ENCODE measurements at regions not wholly inside any gene's neighbourhood (a gene's known extent, or its start where the extent isn't known, plus 50 kb on each side); places are given as distances from the start of the nearest gene placed in this dataset.

DNA sequence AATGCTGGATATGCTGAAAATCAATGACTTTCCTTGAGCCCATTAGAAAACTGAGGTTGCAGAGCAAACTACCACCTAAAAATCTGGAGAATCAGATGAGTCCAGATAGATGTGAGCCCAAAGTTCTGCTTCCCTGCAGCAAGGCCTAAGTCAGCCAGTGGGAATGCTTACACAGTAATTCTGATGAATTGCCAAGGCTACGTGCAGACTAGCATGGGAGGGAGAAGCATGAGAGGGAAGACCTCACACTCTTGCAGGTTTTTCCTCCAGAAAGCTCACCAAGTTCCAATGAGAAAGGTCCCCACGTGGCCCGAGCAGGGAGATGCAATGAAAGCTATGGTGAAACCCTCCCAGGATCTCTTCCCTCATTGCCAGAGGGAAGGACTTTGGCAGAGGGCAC, 104.8 kb upstream of the SIRPA start:
- TF ChIP-seq, protein P1, sequence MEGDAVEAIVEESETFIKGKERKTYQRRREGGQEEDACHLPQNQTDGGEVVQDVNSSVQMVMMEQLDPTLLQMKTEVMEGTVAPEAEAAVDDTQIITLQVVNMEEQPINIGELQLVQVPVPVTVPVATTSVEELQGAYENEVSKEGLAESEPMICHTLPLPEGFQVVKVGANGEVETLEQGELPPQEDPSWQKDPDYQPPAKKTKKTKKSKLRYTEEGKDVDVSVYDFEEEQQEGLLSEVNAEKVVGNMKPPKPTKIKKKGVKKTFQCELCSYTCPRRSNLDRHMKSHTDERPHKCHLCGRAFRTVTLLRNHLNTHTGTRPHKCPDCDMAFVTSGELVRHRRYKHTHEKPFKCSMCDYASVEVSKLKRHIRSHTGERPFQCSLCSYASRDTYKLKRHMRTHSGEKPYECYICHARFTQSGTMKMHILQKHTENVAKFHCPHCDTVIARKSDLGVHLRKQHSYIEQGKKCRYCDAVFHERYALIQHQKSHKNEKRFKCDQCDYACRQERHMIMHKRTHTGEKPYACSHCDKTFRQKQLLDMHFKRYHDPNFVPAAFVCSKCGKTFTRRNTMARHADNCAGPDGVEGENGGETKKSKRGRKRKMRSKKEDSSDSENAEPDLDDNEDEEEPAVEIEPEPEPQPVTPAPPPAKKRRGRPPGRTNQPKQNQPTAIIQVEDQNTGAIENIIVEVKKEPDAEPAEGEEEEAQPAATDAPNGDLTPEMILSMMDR (IDR thresholded peaks at IDR 0.05): no peak
- TF ChIP-seq POLR2A (IDR thresholded peaks at IDR 0.05): no peak

All from esophagus squamous epithelium (tissue), 4 donors.